ENCODE measurements at regions not wholly inside any gene's neighbourhood (a gene's known extent, or its start where the extent isn't known, plus 50 kb on each side); places are given as distances from the start of the nearest gene placed in this dataset.

- Histone ChIP-seq H3K23ac (ENCODE audit: low read length) (no peak overlapping the region), H3K36me3 (ENCODE audit: control insufficient read depth, insufficient read depth, low read length) (no peaks in the 10 kb centered on the region), H4K8ac (ENCODE audit: low read depth, low read length) (no peak overlapping the region), H2BK15ac (replicated peaks; ENCODE audit: low read depth) (no peak overlapping the region), H3K27me3 (ENCODE audit: insufficient read depth, low read length, poor library complexity) (no peaks in the 10 kb centered on the region), H3K18ac (ENCODE audit: low read length) (no peak overlapping the region), H2BK120ac (ENCODE audit: low read depth, low read length) (no peak overlapping the region), H3K4me3 (ENCODE audit: low read length) (no peak overlapping the region), H2AK5ac (ENCODE audit: low read length) (no peak overlapping the region), H4K5ac (ENCODE audit: low read length) (no peak overlapping the region), H3K4ac (ENCODE audit: low read depth, low read length) (no peak overlapping the region), H3K4me1 (ENCODE audit: control insufficient read depth, low read depth, low read length) (no peaks in the 10 kb centered on the region), H3K79me2 (ENCODE audit: control insufficient read depth, insufficient read depth, low read length) (no peaks in the 10 kb centered on the region), H3K4me2 (ENCODE audit: low read length) (no peak overlapping the region), H3K79me1 (ENCODE audit: low read length) (no peaks in the 10 kb centered on the region), H2BK5ac (ENCODE audit: low read length) (no peak overlapping the region), H3K56ac (ENCODE audit: low read length) (no peak overlapping the region), H3K27ac (ENCODE audit: low read depth, low read length) (no peak overlapping the region), H3K9ac (ENCODE audit: low read length) (no peak overlapping the region)
- no CpG with 5 or more reads among the region's 3 CpGs for WGBS (ENCODE audit: extremely low coverage, insufficient coverage, low lambda C conversion rate)
- no peak for DNase-seq
Observed at GRCh38 chr4:178480105-178480504, 1037.9 kb upstream of the AGA start.

GRCh38 chr4:178480881-178481280 lies 1038.6 kb upstream of the AGA start:
- Histone ChIP-seq H3K79me1 (ENCODE audit: low read length) (no peaks in the 10 kb centered on the region), H4K8ac (ENCODE audit: low read depth, low read length) (no peak overlapping the region), H3K4me2 (ENCODE audit: low read length) (no peak overlapping the region), H4K5ac (ENCODE audit: low read length) (no peak overlapping the region), H2BK5ac (ENCODE audit: low read length) (no peak overlapping the region), H3K56ac (ENCODE audit: low read length) (no peak overlapping the region), H3K4me1 (ENCODE audit: control insufficient read depth, low read depth, low read length) (no peaks in the 10 kb centered on the region), H3K36me3 (ENCODE audit: control insufficient read depth, insufficient read depth, low read length) (no peaks in the 10 kb centered on the region), H2BK15ac (replicated peaks; ENCODE audit: low read depth) (no peak overlapping the region), H2BK120ac (ENCODE audit: low read depth, low read length) (no peak overlapping the region), H3K4ac (ENCODE audit: low read depth, low read length) (no peak overlapping the region), H3K23ac (ENCODE audit: low read length) (no peak overlapping the region), H3K27me3 (ENCODE audit: insufficient read depth, low read length, poor library complexity) (no peaks in the 10 kb centered on the region), H3K4me3 (ENCODE audit: low read length) (no peak overlapping the region), H3K18ac (ENCODE audit: low read length) (no peak overlapping the region), H3K27ac (ENCODE audit: low read depth, low read length) (no peak overlapping the region), H2AK5ac (ENCODE audit: low read length) (no peak overlapping the region), H3K9ac (ENCODE audit: low read length) (no peak overlapping the region), H3K79me2 (ENCODE audit: control insufficient read depth, insufficient read depth, low read length) (no peaks in the 10 kb centered on the region)
- DNase-seq, result no peak

GRCh38 chr4:178481564-178481963 lies 1039.3 kb upstream of the AGA start:
- WGBS (ENCODE audit: extremely low coverage, insufficient coverage, low lambda C conversion rate), result no CpG with 5 or more reads among the region's 3 CpGs
- Histone ChIP-seq H2BK5ac (ENCODE audit: low read length) (no peak overlapping the region), H3K36me3 (ENCODE audit: control insufficient read depth, insufficient read depth, low read length) (no peaks in the 10 kb centered on the region), H2BK15ac (replicated peaks; ENCODE audit: low read depth) (no peak overlapping the region), H2AK5ac (ENCODE audit: low read length) (no peak overlapping the region), H3K79me2 (ENCODE audit: control insufficient read depth, insufficient read depth, low read length) (no peaks in the 10 kb centered on the region), H3K9ac (ENCODE audit: low read length) (no peak overlapping the region), H4K5ac (ENCODE audit: low read length) (no peak overlapping the region), H4K8ac (ENCODE audit: low read depth, low read length) (no peak overlapping the region), H3K56ac (ENCODE audit: low read length) (no peak overlapping the region), H3K23ac (ENCODE audit: low read length) (no peak overlapping the region), H3K4me2 (ENCODE audit: low read length) (no peak overlapping the region), H3K27ac (ENCODE audit: low read depth, low read length) (no peak overlapping the region), H3K4me3 (ENCODE audit: low read length) (no peak overlapping the region), H3K4me1 (ENCODE audit: control insufficient read depth, low read depth, low read length) (no peaks in the 10 kb centered on the region), H3K18ac (ENCODE audit: low read length) (no peak overlapping the region), H3K79me1 (ENCODE audit: low read length) (no peaks in the 10 kb centered on the region), H2BK120ac (ENCODE audit: low read depth, low read length) (no peak overlapping the region), H3K4ac (ENCODE audit: low read depth, low read length) (no peak overlapping the region), H3K27me3 (ENCODE audit: insufficient read depth, low read length, poor library complexity) (no peaks in the 10 kb centered on the region)
- DNase-seq, result no peak

- Histone ChIP-seq H4K5ac (ENCODE audit: low read length) (no peak overlapping the region), H3K4ac (ENCODE audit: low read depth, low read length) (no peak overlapping the region), H4K8ac (ENCODE audit: low read depth, low read length) (no peak overlapping the region), H2BK15ac (replicated peaks; ENCODE audit: low read depth) (no peak overlapping the region), H3K18ac (ENCODE audit: low read length) (no peak overlapping the region), H3K23ac (ENCODE audit: low read length) (no peak overlapping the region), H3K9ac (ENCODE audit: low read length) (no peak overlapping the region), H3K27me3 (ENCODE audit: insufficient read depth, low read length, poor library complexity) (no peaks in the 10 kb centered on the region), H2BK5ac (ENCODE audit: low read length) (no peak overlapping the region), H3K4me1 (ENCODE audit: control insufficient read depth, low read depth, low read length) (no peaks in the 10 kb centered on the region), H3K4me2 (ENCODE audit: low read length) (no peak overlapping the region), H2BK120ac (ENCODE audit: low read depth, low read length) (no peak overlapping the region), H2AK5ac (ENCODE audit: low read length) (no peak overlapping the region), H3K36me3 (ENCODE audit: control insufficient read depth, insufficient read depth, low read length) (no peaks in the 10 kb centered on the region), H3K4me3 (ENCODE audit: low read length) (no peak overlapping the region), H3K27ac (ENCODE audit: low read depth, low read length) (no peak overlapping the region), H3K79me2 (ENCODE audit: control insufficient read depth, insufficient read depth, low read length) (no peaks in the 10 kb centered on the region), H3K56ac (ENCODE audit: low read length) (no peak overlapping the region), H3K79me1 (ENCODE audit: low read length) (no peaks in the 10 kb centered on the region)
- WGBS (ENCODE audit: extremely low coverage, insufficient coverage, low lambda C conversion rate), result no CpG with 5 or more reads among the region's 3 CpGs
- DNase-seq, result no peak
Observed at GRCh38 chr4:178523038-178523437, 1080.8 kb upstream of the AGA start.

GRCh38 chr4:178535939-178536579 lies 1093.8 kb upstream of the AGA start:
- no peaks in the 10 kb centered on the region for H3K36me3 ChIP-seq (ENCODE audit: control insufficient read depth, insufficient read depth, low read length)
- H3K18ac ChIP-seq (ENCODE audit: low read length), result no peak overlapping the region
- no peaks in the 10 kb centered on the region for H3K27me3 ChIP-seq (ENCODE audit: insufficient read depth, low read length, poor library complexity)
- no peak overlapping the region for H2AK5ac ChIP-seq (ENCODE audit: low read length)
- DNase-seq, result no peak
- H3K4me2 ChIP-seq (ENCODE audit: low read length), result no peak overlapping the region
- no peak overlapping the region for H3K23ac ChIP-seq (ENCODE audit: low read length)
- H4K5ac ChIP-seq (ENCODE audit: low read length), result no peak overlapping the region
- H2BK15ac ChIP-seq (replicated peaks; ENCODE audit: low read depth), result no peak overlapping the region
- no peaks in the 10 kb centered on the region for H3K79me2 ChIP-seq (ENCODE audit: control insufficient read depth, insufficient read depth, low read length)
- H3K4me3 ChIP-seq (ENCODE audit: low read length), result no peak overlapping the region
- no peak overlapping the region for H2BK5ac ChIP-seq (ENCODE audit: low read length)
- H3K56ac ChIP-seq (ENCODE audit: low read length), result no peak overlapping the region
- H3K4ac ChIP-seq (ENCODE audit: low read depth, low read length), result no peak overlapping the region
- H3K4me1 ChIP-seq (ENCODE audit: control insufficient read depth, low read depth, low read length), result no peaks in the 10 kb centered on the region
- H3K9ac ChIP-seq (ENCODE audit: low read length), result no peak overlapping the region
- no peaks in the 10 kb centered on the region for H3K79me1 ChIP-seq (ENCODE audit: low read length)
- whole genome bisulfite sequencing (ENCODE audit: extremely low coverage, insufficient coverage, low lambda C conversion rate), result no CpG with 5 or more reads among the region's 3 CpGs
- H3K27ac ChIP-seq (ENCODE audit: low read depth, low read length), result no peak overlapping the region
- no peak overlapping the region for H2BK120ac ChIP-seq (ENCODE audit: low read depth, low read length)
- no peak overlapping the region for H4K8ac ChIP-seq (ENCODE audit: low read depth, low read length)

GRCh38 chr4:178553201-178553600 lies 1111.0 kb upstream of the AGA start:
- Histone ChIP-seq H3K18ac (ENCODE audit: low read length) (no peak overlapping the region), H2BK5ac (ENCODE audit: low read length) (no peak overlapping the region), H3K79me1 (ENCODE audit: low read length) (no peaks in the 10 kb centered on the region), H3K79me2 (ENCODE audit: control insufficient read depth, insufficient read depth, low read length) (no peaks in the 10 kb centered on the region), H3K9ac (ENCODE audit: low read length) (no peak overlapping the region), H4K8ac (ENCODE audit: low read depth, low read length) (no peak overlapping the region), H2BK120ac (ENCODE audit: low read depth, low read length) (no peak overlapping the region), H3K4me2 (ENCODE audit: low read length) (no peak overlapping the region), H3K4me1 (ENCODE audit: control insufficient read depth, low read depth, low read length) (no peaks in the 10 kb centered on the region), H3K23ac (ENCODE audit: low read length) (no peak overlapping the region), H3K4me3 (ENCODE audit: low read length) (no peak overlapping the region), H3K56ac (ENCODE audit: low read length) (no peak overlapping the region), H4K5ac (ENCODE audit: low read length) (no peak overlapping the region), H2AK5ac (ENCODE audit: low read length) (no peak overlapping the region), H2BK15ac (replicated peaks; ENCODE audit: low read depth) (no peak overlapping the region), H3K27ac (ENCODE audit: low read depth, low read length) (no peak overlapping the region), H3K4ac (ENCODE audit: low read depth, low read length) (no peak overlapping the region), H3K36me3 (ENCODE audit: control insufficient read depth, insufficient read depth, low read length) (no peaks in the 10 kb centered on the region), H3K27me3 (ENCODE audit: insufficient read depth, low read length, poor library complexity) (no peaks in the 10 kb centered on the region)
- WGBS (ENCODE audit: extremely low coverage, insufficient coverage, low lambda C conversion rate), result no CpG with 5 or more reads among the region's 1 CpG
- DNase-seq, result no peak

Measured in mesendoderm (in vitro differentiated cells).